Brain microvascular endothelial cell (primary cell): ENCODE measurements at regions not wholly inside any gene's neighbourhood (a gene's known extent, or its start where the extent isn't known, plus 50 kb on each side); places are given as distances from the start of the nearest gene placed in this dataset.

Experiments
- DNase-seq: peaks from one replicate; pipeline ENCODE4 v3.0.0-alpha.2; 2020
- H3K27ac ChIP-seq: fragments of 250-450 bp; sonication (Bioruptor Pico); 2 replicates; pipeline ENCODE4 v1.5.1; 2020; ENCODE audit warnings: mild to moderate bottlenecking, moderate library complexity
- H3K27me3 ChIP-seq: fragments of 250-450 bp; sonication (Bioruptor Pico); replicated peaks from 2 replicates; pipeline ENCODE4 v1.5.1; 2020; ENCODE audit warnings: mild to moderate bottlenecking
- H3K36me3 ChIP-seq: fragments of 250-450 bp; sonication (Bioruptor Pico); replicated peaks from 2 replicates; pipeline ENCODE4 v1.5.1; 2020; ENCODE audit warnings: mild to moderate bottlenecking
- H3K4me3 ChIP-seq: 2 replicates; pipeline ENCODE4 v1.5.1; 2011; ENCODE audit warnings: low read depth, mild to moderate bottlenecking, control low read depth, low read length, moderate library complexity
- in situ Hi-C: cut with HindIII; loops from 2 replicates; pipeline ENCODE4 v1.10.0; 2017; ENCODE audit warnings: low sequenced_read_pairs, low pct_ligation_motif_present
- TF ChIP-seq, protein P1 (sequence below): IDR thresholded peaks from 2 replicates; pipeline ENCODE4 v1.5.1; 2011; ENCODE audit warnings: low read depth, mild to moderate bottlenecking, moderate library complexity, low read length, control low read depth, inconsistent platforms; ENCODE audit errors: missing control alignments

- in situ Hi-C loops = no loop called here
- no peaks in the 10 kb centered on the region for H3K27me3 ChIP-seq
- no peak overlapping the region for H3K27ac ChIP-seq
- no peak for DNase-seq
- TF ChIP-seq, protein P1, sequence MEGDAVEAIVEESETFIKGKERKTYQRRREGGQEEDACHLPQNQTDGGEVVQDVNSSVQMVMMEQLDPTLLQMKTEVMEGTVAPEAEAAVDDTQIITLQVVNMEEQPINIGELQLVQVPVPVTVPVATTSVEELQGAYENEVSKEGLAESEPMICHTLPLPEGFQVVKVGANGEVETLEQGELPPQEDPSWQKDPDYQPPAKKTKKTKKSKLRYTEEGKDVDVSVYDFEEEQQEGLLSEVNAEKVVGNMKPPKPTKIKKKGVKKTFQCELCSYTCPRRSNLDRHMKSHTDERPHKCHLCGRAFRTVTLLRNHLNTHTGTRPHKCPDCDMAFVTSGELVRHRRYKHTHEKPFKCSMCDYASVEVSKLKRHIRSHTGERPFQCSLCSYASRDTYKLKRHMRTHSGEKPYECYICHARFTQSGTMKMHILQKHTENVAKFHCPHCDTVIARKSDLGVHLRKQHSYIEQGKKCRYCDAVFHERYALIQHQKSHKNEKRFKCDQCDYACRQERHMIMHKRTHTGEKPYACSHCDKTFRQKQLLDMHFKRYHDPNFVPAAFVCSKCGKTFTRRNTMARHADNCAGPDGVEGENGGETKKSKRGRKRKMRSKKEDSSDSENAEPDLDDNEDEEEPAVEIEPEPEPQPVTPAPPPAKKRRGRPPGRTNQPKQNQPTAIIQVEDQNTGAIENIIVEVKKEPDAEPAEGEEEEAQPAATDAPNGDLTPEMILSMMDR = no peak
- no peak overlapping the region for H3K4me3 ChIP-seq
- no peaks in the 10 kb centered on the region for H3K36me3 ChIP-seq
Observed at GRCh38 chr5:58360794-58361193, 99.1 kb downstream of the PLK2 start.

GRCh38 chr5:58359981-58360380 is 99.9 kb downstream of the PLK2 start:
- Histone ChIP-seq H3K27ac (no peak overlapping the region), H3K36me3 (no peaks in the 10 kb centered on the region), H3K4me3 (no peak overlapping the region), H3K27me3 (no peaks in the 10 kb centered on the region)
- TF ChIP-seq, protein P1 = no peak
- in situ Hi-C loops = no loop called here
- DNase-seq = no peak

DNA sequence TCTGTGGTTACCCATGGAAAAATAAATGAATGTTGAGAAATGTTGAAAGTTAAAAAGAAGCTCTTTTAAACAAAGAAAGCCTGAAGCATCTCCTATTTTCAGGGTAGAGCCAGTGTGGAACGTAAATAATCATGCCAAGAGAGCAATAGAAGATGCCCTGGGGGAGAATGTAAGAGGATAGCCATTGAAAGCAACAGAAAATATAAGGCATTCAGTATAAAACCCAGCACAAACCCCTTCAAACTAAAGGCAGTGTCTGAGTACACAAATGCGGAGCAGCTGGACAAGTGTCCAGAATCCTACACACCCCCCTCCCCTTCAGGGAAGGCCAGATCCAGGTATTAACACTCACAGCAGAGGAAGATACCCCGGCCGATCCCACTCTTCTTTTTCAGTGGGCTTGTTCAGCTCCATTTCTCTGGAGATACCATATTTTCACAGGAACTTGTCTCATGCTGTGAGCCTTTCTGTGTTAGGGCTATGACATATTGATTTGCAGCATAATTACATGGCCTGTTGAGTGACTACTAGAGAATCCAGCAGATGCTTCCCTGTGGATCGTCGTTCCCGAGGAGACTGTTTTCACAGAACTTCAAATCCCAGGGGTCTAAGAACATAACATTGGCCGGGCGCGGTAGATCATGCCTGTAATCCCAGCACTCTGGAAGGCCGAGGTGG is 101.2 kb downstream of the PLK2 start:
- TF ChIP-seq, protein P1 = no peak
- Histone ChIP-seq H3K27ac (no peak overlapping the region), H3K4me3 (no peak overlapping the region), H3K27me3 (no peaks in the 10 kb centered on the region), H3K36me3 (no peaks in the 10 kb centered on the region)
- in situ Hi-C loops = no loop called here
- DNase-seq = no peak

GRCh38 chr5:58357799-58358500 is 101.9 kb downstream of the PLK2 start:
- in situ Hi-C loops = no loop called here
- H3K27ac ChIP-seq = no peak overlapping the region
- H3K27me3 ChIP-seq = no peaks in the 10 kb centered on the region
- H3K4me3 ChIP-seq = no peak overlapping the region
- DNase-seq = no peak
- TF ChIP-seq, protein P1 = no peak
- H3K36me3 ChIP-seq = no peaks in the 10 kb centered on the region

- H3K36me3 ChIP-seq = no peaks in the 10 kb centered on the region
- TF ChIP-seq, protein P1 = no peak
- no peak overlapping the region for H3K4me3 ChIP-seq
- in situ Hi-C loops = no loop called here
- H3K27me3 ChIP-seq = no peaks in the 10 kb centered on the region
- H3K27ac ChIP-seq = no peak overlapping the region
- DNase-seq = no peak
Observed at GRCh38 chr5:58357121-58357520, 102.8 kb downstream of the PLK2 start.
